Right lobe of liver (tissue), 6 donors: ENCODE measurements at regions not wholly inside any gene's neighbourhood (a gene's known extent, or its start where the extent isn't known, plus 50 kb on each side); places are given as distances from the start of the nearest gene placed in this dataset.

Experiments
- ATAC-seq, 4 donors: fragments of 200-7000 bp; cut with Tn5 transposase; one replicate each; pipeline ENCODE4 v1.9.1; 2020; ENCODE audit warnings: mild to moderate bottlenecking in 4 of 4, moderate library complexity in 4 of 4
- DNase-seq, 3 donors: peaks; one replicate each; pipeline ENCODE4 v3.0.0-alpha.2; 2020
- H3K27ac ChIP-seq, 3 donors: fragments of 200-600 bp; one replicate each; pipeline ENCODE4 v1.8.0; 2022
- H3K27me3 ChIP-seq, 2 donors: fragments of 200-600 bp; one replicate each; pipeline ENCODE4 v1.8.0; 2022
- H3K36me3 ChIP-seq, 4 donors: fragments of 200-600 bp; sonication (generic) in 1 of 4; one replicate each; pipeline versions ENCODE4 v1.5.1 to v1.8.0; 2017 to 2022; ENCODE audit warnings: control low read depth in 1 of 4
- H3K4me1 ChIP-seq, 4 donors: fragments of 200-600 bp; sonication (generic) in 1 of 4; one replicate each; pipeline versions ENCODE4 v1.5.1 to v1.8.0; 2017 to 2022; ENCODE audit warnings: control low read depth in 1 of 4
- H3K4me3 ChIP-seq, 3 donors: fragments of 200-600 bp; one replicate each; pipeline ENCODE4 v1.8.0; 2022
- H3K9me3 ChIP-seq, 4 donors: fragments of 200-600 bp; sonication (generic) in 1 of 4; one replicate each; pipeline versions ENCODE4 v1.5.1 to v1.8.0; 2017 to 2022; ENCODE audit warnings: control low read depth in 1 of 4
- CTCF ChIP-seq, 4 donors: fragments of 200-600 bp in 3 of 4; fragments of 450-650 bp in 1 of 4; IDR thresholded peaks; one replicate each; pipeline versions ENCODE4 v1.5.1 to v1.8.0; 2016 to 2022; ENCODE audit warnings: antibody characterized with exemption in 4 of 4, mild to moderate bottlenecking in 2 of 4
- POLR2A ChIP-seq: fragments of 450-650 bp; IDR thresholded peaks from one replicate; pipeline ENCODE4 v1.6.1; 2017; ENCODE audit warnings: antibody characterized with exemption, mild to moderate bottlenecking
- WGBS: methylation state at CpG from one replicate; pipeline ENCODE4 v1.1.6; 2018; ENCODE audit warnings: low coverage, low lambda C conversion rate; ENCODE audit not compliant: insufficient coverage; ENCODE audit errors: missing lambda C conversion rate; 5-methylcytosine and 5-hydroxymethylcytosine counted together
- intact Hi-C, 2 donors: fragments of 100-400 bp; cut with DNase I; formaldehyde crosslinking; loops; one replicate each; pipeline versions ENCODE4 v1.11.2 to v1.14.1; 2022
- donor health status: DM: no; HTN: yes; CAD: no.
- donor health status: DM: no; HTN: no; CAD: no.
- donor health status: DM: no; HTN: no; CAD: no.
- donor health status: DM: no; HTN: yes; CAD: no.
- donor health status: DM: no; HTN: yes; CAD: no.

GRCh38 chr10:44756216-44756615 is 154.9 kb upstream of the TMEM72 start:
- H3K27ac ChIP-seq: no peak overlapping the region
- no peaks in the 10 kb centered on the region for H3K4me1 ChIP-seq
- intact Hi-C loops: no loop called here
- DNase-seq: no peak
- TF ChIP-seq POLR2A (no peak), CTCF (IDR thresholded peaks at IDR 0.05) (no peak)
- ATAC-seq: no peak
- H3K4me3 ChIP-seq: no peak overlapping the region
- no peaks in the 10 kb centered on the region for H3K36me3 ChIP-seq
- WGBS: 55% methylated on average over 6 of the region's 6 CpGs
- H3K9me3 ChIP-seq: no peaks in the 10 kb centered on the region
- H3K27me3 ChIP-seq: no peaks in the 10 kb centered on the region

GRCh38 chr10:44757551-44758205 is 153.5 kb upstream of the TMEM72 start:
- H3K27me3 ChIP-seq: no peaks in the 10 kb centered on the region
- DNase-seq (no peak), ATAC-seq (no peak)
- H3K27ac ChIP-seq: no peak overlapping the region
- H3K36me3 ChIP-seq: no peaks in the 10 kb centered on the region
- intact Hi-C loops: no loop called here
- no peaks in the 10 kb centered on the region for H3K9me3 ChIP-seq
- no peak for TF ChIP-seq CTCF (IDR thresholded peaks at IDR 0.05)
- TF ChIP-seq POLR2A: no peak
- WGBS: 63% methylated on average over 5 of the region's 5 CpGs
- no peak overlapping the region for H3K4me3 ChIP-seq
- no peaks in the 10 kb centered on the region for H3K4me1 ChIP-seq

- intact Hi-C loops: no loop called here
- no peak for ATAC-seq
- 18% methylated on average over 5 of the region's 5 CpGs for WGBS
- no peak for DNase-seq
- Histone ChIP-seq H3K27me3 (no peaks in the 10 kb centered on the region), H3K4me1 (no peaks in the 10 kb centered on the region), H3K27ac (no peak overlapping the region), H3K4me3 (no peak overlapping the region), H3K9me3 (no peaks in the 10 kb centered on the region), H3K36me3 (no peaks in the 10 kb centered on the region)
- TF ChIP-seq POLR2A (no peak), CTCF (IDR thresholded peaks at IDR 0.05) (no peak)
Observed at GRCh38 chr10:44759122-44759521, 152.0 kb upstream of the TMEM72 start.

DNA sequence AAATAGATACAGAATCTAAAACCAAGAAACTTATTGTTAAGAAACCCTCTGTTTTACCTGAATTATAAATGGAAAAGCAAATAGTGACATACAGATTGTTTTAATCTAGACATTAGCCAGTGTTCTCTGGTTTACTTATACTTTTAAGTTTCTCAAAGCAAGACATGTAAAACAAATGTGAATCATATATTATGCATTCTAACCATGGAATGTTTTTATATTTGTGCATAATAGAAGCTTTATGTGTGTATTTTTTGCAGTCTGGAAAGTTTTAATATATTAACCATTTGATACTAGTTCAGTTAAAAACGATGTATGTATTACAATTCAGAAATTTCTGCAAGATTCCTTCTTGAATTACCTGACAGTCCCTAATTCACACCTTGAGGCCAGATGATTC is 150.6 kb upstream of the TMEM72 start:
- no peaks in the 10 kb centered on the region for H3K27me3 ChIP-seq
- WGBS: 48% methylated on average over 1 of the region's 1 CpG
- no peaks in the 10 kb centered on the region for H3K4me1 ChIP-seq
- no peak for DNase-seq
- no peak for ATAC-seq
- no peak overlapping the region for H3K4me3 ChIP-seq
- H3K9me3 ChIP-seq: no peaks in the 10 kb centered on the region
- H3K27ac ChIP-seq: no peak overlapping the region
- intact Hi-C loops: no loop called here
- no peak for TF ChIP-seq CTCF (IDR thresholded peaks at IDR 0.05)
- no peaks in the 10 kb centered on the region for H3K36me3 ChIP-seq

DNA sequence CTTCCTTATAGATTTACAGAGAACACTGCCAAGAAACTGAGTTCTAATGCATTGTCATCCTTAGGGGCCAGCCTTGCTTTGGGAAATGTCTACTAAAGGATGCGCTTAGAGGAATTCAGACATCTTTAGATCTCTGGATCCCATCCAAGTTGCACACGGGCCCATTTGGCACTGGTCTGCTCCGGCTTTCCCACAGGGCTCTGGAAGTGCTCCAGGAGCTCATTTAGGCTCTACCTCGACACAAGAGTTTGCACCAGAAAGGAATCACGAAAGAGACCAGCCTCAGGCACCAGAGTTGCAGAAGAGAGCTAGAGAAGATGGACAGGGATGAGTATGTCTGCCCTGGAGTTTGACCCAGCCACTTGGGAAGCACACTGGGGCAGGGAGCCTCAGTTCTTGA is 150.1 kb upstream of the TMEM72 start:
- no peaks in the 10 kb centered on the region for H3K4me1 ChIP-seq
- no peaks in the 10 kb centered on the region for H3K9me3 ChIP-seq
- no peak for TF ChIP-seq CTCF (IDR thresholded peaks at IDR 0.05)
- TF ChIP-seq POLR2A: no peak
- ATAC-seq (no peak), DNase-seq (no peak)
- no peaks in the 10 kb centered on the region for H3K36me3 ChIP-seq
- H3K4me3 ChIP-seq: no peak overlapping the region
- H3K27me3 ChIP-seq: no peaks in the 10 kb centered on the region
- H3K27ac ChIP-seq: no peak overlapping the region
- intact Hi-C loops: no loop called here
- 47% methylated on average over 5 of the region's 5 CpGs for WGBS
